Skeletal muscle tissue (tissue), 3 donors: ENCODE measurements at regions not wholly inside any gene's neighbourhood (a gene's known extent, or its start where the extent isn't known, plus 50 kb on each side); places are given as distances from the start of the nearest gene placed in this dataset.

ENCODE experiments used
- H3K27ac ChIP-seq: one replicate; pipeline ENCODE4 v1.7.0; 2013; ENCODE audit warnings: mild to moderate bottlenecking, low read depth, low read length, inconsistent platforms
- H3K27me3 ChIP-seq, 3 donors: one replicate each; pipeline ENCODE4 v1.7.0; 2013; ENCODE audit warnings: low read length in 3 of 3; ENCODE audit not compliant: control insufficient read depth in 3 of 3, insufficient read depth in 3 of 3
- H3K36me3 ChIP-seq, 3 donors: one replicate each; pipeline ENCODE4 v1.7.0; 2013; ENCODE audit warnings: low read length in 3 of 3; ENCODE audit not compliant: control insufficient read depth in 3 of 3, insufficient read depth in 3 of 3
- H3K4me1 ChIP-seq, 3 donors: one replicate each; pipeline ENCODE4 v1.7.0; 2013; ENCODE audit warnings: low read length in 3 of 3, mild to moderate bottlenecking in 3 of 3; ENCODE audit not compliant: control insufficient read depth in 3 of 3, insufficient read depth in 3 of 3
- H3K4me3 ChIP-seq, 3 donors: one replicate each; pipeline ENCODE4 v1.7.0; 2013; ENCODE audit warnings: low read length in 3 of 3
- H3K9ac ChIP-seq, 3 donors: one replicate each; pipeline ENCODE4 v1.7.0; 2013; ENCODE audit warnings: low read length in 3 of 3, mild to moderate bottlenecking in 3 of 3, moderate library complexity in 2 of 3, low read depth in 1 of 3
- H3K9me3 ChIP-seq, 3 donors: one replicate each; pipeline ENCODE4 v1.7.0; 2013; ENCODE audit warnings: low read length in 3 of 3; ENCODE audit not compliant: control insufficient read depth in 3 of 3
- donor health status: Osteomylitis.

DNA sequence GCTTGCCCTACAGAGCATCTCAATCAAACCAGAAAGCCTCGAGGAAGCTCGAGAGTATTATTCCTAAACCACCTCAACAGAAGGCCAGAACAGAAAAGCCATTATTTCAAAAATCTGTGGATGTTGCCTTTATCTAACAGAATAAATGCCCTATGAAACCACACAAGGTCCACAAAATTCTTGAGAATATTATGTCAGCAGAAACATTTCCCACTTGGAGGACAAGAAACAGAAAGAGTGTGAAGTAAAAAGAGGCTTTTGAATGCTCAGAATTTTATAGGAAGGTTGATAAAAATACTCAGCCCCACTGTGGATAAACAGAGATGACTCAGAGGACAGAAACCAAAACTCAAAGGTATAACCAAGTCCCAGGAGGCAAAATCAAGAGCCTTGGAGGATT, 146.4 kb upstream of the LRRC7 start:
- no peaks in the 10 kb centered on the region for H3K27me3 ChIP-seq
- H3K27ac ChIP-seq = no peak overlapping the region
- H3K9ac ChIP-seq = no peak overlapping the region
- no peak overlapping the region for H3K4me3 ChIP-seq
- no peaks in the 10 kb centered on the region for H3K36me3 ChIP-seq
- H3K4me1 ChIP-seq = no peaks in the 10 kb centered on the region
- no peaks in the 10 kb centered on the region for H3K9me3 ChIP-seq

DNA sequence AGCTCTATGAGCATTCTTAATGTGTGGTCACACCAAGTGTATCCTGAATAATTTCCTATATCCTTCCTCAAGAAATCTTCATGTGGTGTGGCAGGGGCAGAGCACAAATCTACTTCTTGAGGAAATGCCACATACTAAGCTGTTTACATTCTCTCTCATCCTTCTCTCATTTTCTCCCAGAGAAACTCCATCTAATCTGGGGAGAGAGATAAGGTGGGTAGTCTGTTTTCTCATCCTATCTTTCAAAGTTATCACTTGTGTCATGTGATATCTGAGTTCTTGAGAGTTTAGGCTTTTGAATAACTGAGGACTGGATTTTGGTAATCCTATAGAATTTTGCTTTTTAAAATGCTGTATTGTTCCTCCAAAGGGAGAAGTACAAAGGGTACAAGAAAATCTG, 141.9 kb upstream of the LRRC7 start:
- no peak overlapping the region for H3K9ac ChIP-seq
- H3K27me3 ChIP-seq = no peaks in the 10 kb centered on the region
- H3K4me1 ChIP-seq = no peaks in the 10 kb centered on the region
- H3K4me3 ChIP-seq = no peak overlapping the region
- no peaks in the 10 kb centered on the region for H3K9me3 ChIP-seq
- H3K36me3 ChIP-seq = no peaks in the 10 kb centered on the region
- no peak overlapping the region for H3K27ac ChIP-seq

DNA sequence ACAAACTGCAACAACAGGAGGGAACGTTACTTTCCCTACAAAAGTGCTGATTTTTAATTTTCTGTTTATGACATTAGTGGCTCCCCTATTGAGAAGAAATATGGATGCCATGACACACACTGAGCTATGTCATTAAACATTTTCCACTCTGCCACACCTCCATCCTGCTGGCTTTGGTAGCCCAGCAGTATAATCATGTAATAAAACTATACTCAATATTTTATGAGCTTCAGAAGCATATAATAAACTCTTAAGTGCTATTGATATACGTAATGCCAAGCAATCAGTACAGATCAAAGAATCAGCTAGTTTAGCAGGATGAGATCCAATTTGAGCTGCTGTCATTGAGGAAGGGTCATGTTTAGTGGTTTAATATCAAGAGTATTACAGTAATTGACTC, 141.3 kb upstream of the LRRC7 start:
- no peaks in the 10 kb centered on the region for H3K4me1 ChIP-seq
- no peak overlapping the region for H3K4me3 ChIP-seq
- H3K9me3 ChIP-seq = no peaks in the 10 kb centered on the region
- no peaks in the 10 kb centered on the region for H3K27me3 ChIP-seq
- no peak overlapping the region for H3K9ac ChIP-seq
- no peak overlapping the region for H3K27ac ChIP-seq
- H3K36me3 ChIP-seq = no peaks in the 10 kb centered on the region

DNA sequence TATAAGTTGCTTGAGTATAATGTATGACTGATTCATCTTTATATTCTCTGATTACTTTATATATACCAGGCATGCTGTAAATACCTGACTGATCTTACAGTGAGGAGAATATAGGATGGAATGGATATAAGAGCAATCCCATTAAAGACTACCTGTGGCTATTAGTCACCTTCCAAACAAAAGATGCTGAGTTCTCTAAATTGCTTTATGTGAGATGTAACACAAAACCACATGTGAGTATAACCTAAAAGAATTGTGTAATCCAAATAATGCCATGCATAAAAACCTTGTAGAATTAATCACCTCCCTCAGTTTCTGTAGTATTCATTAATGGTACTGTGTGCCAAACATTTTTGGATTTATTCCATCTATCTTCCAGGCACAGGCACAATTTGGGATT, 134.6 kb upstream of the LRRC7 start:
- Histone ChIP-seq H3K27ac (no peak overlapping the region), H3K36me3 (no peaks in the 10 kb centered on the region), H3K9ac (no peak overlapping the region), H3K27me3 (no peaks in the 10 kb centered on the region), H3K9me3 (no peaks in the 10 kb centered on the region), H3K4me1 (no peaks in the 10 kb centered on the region), H3K4me3 (no peak overlapping the region)

DNA sequence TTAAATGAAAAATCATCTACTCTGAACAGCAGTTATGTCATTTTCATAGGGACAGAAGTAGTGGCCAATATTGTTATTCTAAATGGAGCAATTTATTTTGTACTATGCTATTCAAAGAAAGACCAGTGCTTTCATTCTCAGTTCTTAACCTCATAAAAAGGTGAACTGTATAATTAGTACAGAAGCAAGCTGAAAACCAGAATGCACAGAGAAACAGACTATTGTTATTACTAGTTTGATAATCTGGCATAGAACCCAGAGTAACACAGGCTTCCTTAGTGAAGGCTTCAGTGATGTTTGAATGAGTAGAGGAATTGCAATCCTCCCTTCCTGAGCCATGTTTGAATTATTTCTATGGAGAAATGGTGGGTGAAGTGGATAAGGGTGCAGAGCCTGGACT, 131.6 kb upstream of the LRRC7 start:
- H3K4me1 ChIP-seq = no peaks in the 10 kb centered on the region
- no peaks in the 10 kb centered on the region for H3K9me3 ChIP-seq
- no peak overlapping the region for H3K27ac ChIP-seq
- no peaks in the 10 kb centered on the region for H3K36me3 ChIP-seq
- H3K9ac ChIP-seq = no peak overlapping the region
- H3K4me3 ChIP-seq = no peak overlapping the region
- H3K27me3 ChIP-seq = no peaks in the 10 kb centered on the region

DNA sequence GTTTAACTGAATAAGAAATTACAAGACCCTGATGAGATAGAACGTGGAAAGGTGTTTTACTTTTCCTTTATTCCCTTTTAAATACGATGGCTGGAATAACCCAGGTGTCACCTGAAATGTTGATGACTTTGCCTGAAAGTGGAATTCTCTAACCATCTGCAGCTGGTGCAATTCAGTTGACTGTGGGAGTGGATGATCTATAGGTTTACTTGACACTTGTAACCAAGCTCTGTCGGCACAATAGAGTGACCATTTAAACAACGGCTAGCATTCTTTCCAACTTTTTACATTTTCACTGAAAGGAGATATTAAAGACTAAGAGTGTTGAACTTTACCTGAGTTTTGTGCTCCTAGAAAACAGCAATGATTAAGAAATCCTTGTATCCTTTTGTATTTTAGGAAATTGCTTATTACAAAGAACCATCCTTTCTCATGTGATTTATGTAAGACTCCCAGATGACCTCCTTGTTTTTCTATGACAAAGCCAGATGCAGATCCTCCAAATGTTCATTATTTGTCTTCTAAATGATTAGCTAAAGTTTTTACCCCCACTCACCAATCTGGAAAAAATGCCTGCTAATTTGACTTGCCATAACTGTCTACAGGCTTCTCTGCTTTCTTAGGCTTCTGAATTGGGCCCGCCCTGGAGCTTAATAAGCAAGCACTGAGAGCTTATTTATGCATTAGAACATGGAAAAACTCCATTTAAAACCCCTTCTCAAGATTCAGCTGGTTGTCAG, 129.5 kb upstream of the LRRC7 start:
- no peaks in the 10 kb centered on the region for H3K4me1 ChIP-seq
- no peak overlapping the region for H3K4me3 ChIP-seq
- H3K27me3 ChIP-seq = no peaks in the 10 kb centered on the region
- no peaks in the 10 kb centered on the region for H3K36me3 ChIP-seq
- H3K9ac ChIP-seq = no peak overlapping the region
- no peak overlapping the region for H3K27ac ChIP-seq
- no peaks in the 10 kb centered on the region for H3K9me3 ChIP-seq

DNA sequence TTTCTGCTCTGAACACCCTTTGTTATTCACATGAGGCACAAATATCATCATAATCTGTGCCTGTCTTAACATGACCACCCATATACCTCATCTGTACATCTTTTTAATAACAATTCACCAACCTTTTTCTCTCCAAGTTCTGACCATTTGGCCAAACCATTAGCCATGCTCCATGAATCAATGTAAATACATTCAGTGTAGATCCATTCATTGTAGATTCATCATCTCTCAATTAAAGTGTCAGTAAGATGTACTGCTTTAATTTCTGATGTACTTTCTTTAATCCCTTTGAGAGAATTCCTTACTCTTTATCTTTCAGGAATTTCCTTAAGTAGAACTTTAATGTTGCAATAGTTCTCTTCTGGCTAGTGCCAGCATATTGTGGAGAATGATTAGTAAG, 126.2 kb upstream of the LRRC7 start:
- Histone ChIP-seq H3K27ac (no peak overlapping the region), H3K4me1 (no peaks in the 10 kb centered on the region), H3K9me3 (no peaks in the 10 kb centered on the region), H3K36me3 (no peaks in the 10 kb centered on the region), H3K27me3 (no peaks in the 10 kb centered on the region), H3K4me3 (no peak overlapping the region), H3K9ac (no peak overlapping the region)

DNA sequence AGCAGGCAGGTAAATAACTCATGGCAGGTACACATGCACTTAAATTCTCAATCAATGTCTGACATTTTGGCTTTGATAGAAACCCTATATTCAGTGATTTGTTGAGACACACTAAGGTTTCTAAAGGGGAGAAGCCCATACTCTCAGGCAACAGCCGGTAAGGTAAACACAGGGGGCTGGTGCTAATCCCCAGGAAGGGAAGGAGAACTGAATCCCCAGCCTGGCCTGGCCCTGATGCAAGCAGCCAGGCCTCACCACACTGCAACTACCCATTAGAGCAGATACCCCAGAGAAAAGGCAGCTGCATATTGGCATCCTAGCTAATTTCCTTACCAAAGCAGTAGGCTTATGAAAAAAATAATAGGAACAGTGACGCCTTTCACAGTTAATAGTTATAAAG, 116.5 kb upstream of the LRRC7 start:
- no peak overlapping the region for H3K27ac ChIP-seq
- H3K27me3 ChIP-seq = no peaks in the 10 kb centered on the region
- no peak overlapping the region for H3K4me3 ChIP-seq
- H3K9ac ChIP-seq = no peak overlapping the region
- no peaks in the 10 kb centered on the region for H3K9me3 ChIP-seq
- H3K36me3 ChIP-seq = no peaks in the 10 kb centered on the region
- no peaks in the 10 kb centered on the region for H3K4me1 ChIP-seq

DNA sequence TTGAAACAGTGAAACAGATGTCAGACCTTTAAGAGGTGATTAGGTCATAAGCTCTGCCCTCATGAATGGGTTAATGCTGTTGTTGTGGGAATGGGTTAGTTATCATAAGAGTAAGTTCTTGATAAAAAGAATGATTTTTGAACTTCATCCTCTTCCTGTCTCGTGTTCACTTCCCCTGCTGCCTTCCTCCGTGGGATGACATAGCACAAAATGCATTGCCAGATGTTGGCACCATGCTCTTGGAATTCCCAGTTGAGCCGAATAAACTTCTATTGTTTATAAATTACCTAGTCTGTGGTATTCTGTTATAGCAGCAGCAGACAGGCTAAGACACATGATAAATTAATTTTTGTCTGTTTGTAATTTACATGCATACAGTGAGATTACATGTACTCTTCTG, 112.0 kb upstream of the LRRC7 start:
- Histone ChIP-seq H3K9ac (no peak overlapping the region), H3K27ac (no peak overlapping the region), H3K36me3 (no peaks in the 10 kb centered on the region), H3K4me1 (no peaks in the 10 kb centered on the region), H3K27me3 (no peaks in the 10 kb centered on the region), H3K4me3 (no peak overlapping the region), H3K9me3 (no peaks in the 10 kb centered on the region)

DNA sequence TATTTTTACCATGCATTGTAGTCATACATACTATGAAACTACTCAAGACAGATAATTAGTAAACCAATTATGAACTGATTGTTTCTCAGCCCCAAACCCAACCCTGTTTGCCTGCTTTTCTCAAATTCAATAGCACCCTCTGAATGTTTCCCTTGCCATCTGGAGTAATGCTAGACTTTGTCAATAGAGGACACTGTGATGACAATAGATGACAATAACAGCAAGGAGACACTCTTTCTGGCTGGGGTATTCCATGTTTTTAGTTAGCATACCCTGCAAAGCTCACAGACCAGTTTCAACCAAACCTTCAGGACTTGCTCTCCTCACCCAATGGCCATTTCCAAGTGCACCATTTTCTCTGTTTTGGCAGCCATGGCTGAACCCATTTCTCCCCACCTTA, 108.5 kb upstream of the LRRC7 start:
- Histone ChIP-seq H3K4me1 (no peaks in the 10 kb centered on the region), H3K9me3 (no peaks in the 10 kb centered on the region), H3K27ac (no peak overlapping the region), H3K27me3 (no peaks in the 10 kb centered on the region), H3K9ac (no peak overlapping the region), H3K4me3 (no peak overlapping the region), H3K36me3 (no peaks in the 10 kb centered on the region)

DNA sequence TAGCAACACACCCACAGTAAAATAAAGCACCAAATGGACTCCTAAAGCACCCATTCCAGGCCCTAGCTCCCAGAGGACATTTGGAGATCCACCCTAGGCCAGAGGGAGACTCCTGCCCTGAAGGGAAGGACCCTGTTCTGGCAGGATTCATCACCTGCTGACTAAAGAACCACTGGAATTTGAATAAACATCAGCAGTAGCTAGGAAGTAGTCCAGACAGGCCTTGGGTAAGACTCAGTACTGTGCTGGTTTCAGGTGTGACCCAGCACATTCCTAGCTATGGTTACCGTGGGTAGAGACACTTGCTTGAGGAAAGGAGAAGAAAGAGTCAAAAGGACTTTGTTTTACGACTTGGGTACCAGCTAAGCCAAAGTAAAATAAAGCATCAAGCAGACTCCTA, 92.7 kb upstream of the LRRC7 start:
- no peaks in the 10 kb centered on the region for H3K9me3 ChIP-seq
- H3K27ac ChIP-seq = no peak overlapping the region
- no peaks in the 10 kb centered on the region for H3K27me3 ChIP-seq
- no peak overlapping the region for H3K9ac ChIP-seq
- H3K36me3 ChIP-seq = no peaks in the 10 kb centered on the region
- no peaks in the 10 kb centered on the region for H3K4me1 ChIP-seq
- H3K4me3 ChIP-seq = no peak overlapping the region
